GM13976 (cell line): ENCODE measurements at regions not wholly inside any gene's neighbourhood (a gene's known extent, or its start where the extent isn't known, plus 50 kb on each side); places are given as distances from the start of the nearest gene placed in this dataset.

Source experiments
- DNase-seq: peaks from one replicate; pipeline ENCODE4 v3.0.0; 2012; ENCODE audit warnings: low spot score
- CTCF ChIP-seq: IDR thresholded peaks from 2 replicates; pipeline ENCODE4 v1.5.1; 2012; ENCODE audit warnings: borderline replicate concordance, mild to moderate bottlenecking; ENCODE audit not compliant: insufficient read depth; ENCODE audit errors: extremely low read depth, missing control alignments, control extremely low read depth
- in situ Hi-C: fragments of 300-500 bp; cut with MboI; formaldehyde crosslinking; loops from one replicate; pipeline ENCODE4 v1.12.0; 2022; ENCODE audit warnings: low sequenced_read_pairs, mixed read lengths, inconsistent platforms; ENCODE audit not compliant: unreplicated experiment

- in situ Hi-C loops, result no loop called here
- DNase-seq, result no peak
- TF ChIP-seq CTCF, result no peak
Observed at GRCh38 chr2:228474466-228474865, 293.0 kb upstream of the SPHKAP start.

GRCh38 chr2:228469721-228470120 is 288.2 kb upstream of the SPHKAP start:
- no peak for DNase-seq
- no peak for TF ChIP-seq CTCF
- in situ Hi-C loops, result no loop called here

- in situ Hi-C loops, result no loop called here
- DNase-seq, result no peak
- no peak for TF ChIP-seq CTCF
Observed at GRCh38 chr2:228466851-228467250, 285.4 kb upstream of the SPHKAP start.

GRCh38 chr2:228465408-228465807 is 283.9 kb upstream of the SPHKAP start:
- DNase-seq, result no peak
- in situ Hi-C loops, result no loop called here
- TF ChIP-seq CTCF, result no peak

GRCh38 chr2:228458364-228458763 is 276.9 kb upstream of the SPHKAP start:
- TF ChIP-seq CTCF, result no peak
- in situ Hi-C loops, result no loop called here
- DNase-seq, result no peak

GRCh38 chr2:228447266-228447915 is 265.9 kb upstream of the SPHKAP start:
- no peak for TF ChIP-seq CTCF
- in situ Hi-C loops, result no loop called here
- DNase-seq, result no peak
